ENCODE measurements at regions not wholly inside any gene's neighbourhood (a gene's known extent, or its start where the extent isn't known, plus 50 kb on each side); places are given as distances from the start of the nearest gene placed in this dataset.

GRCh38 chr2:601387-601698 lies 75.9 kb downstream of the TMEM18 start:
- H3K4me3 Mint-ChIP-seq (ENCODE audit: unreplicated experiment): no peak overlapping the region
- peaks cover 3% of the 10 kb centered on the region for H3K27me3 Mint-ChIP-seq (ENCODE audit: low read depth, unreplicated experiment)
- H3K4me3 ChIP-seq (ENCODE audit: insufficient read depth, low read depth, low read length): no peak overlapping the region
- H3K27ac ChIP-seq (ENCODE audit: low read depth, low read length): no peak overlapping the region
- no peak for FAIRE-seq
- no peak overlapping the region for H3K27ac Mint-ChIP-seq (ENCODE audit: unreplicated experiment)
- H3K27me3 ChIP-seq (ENCODE audit: insufficient read depth, low read length): no peaks in the 10 kb centered on the region
- peaks cover 9% of the 10 kb centered on the region for H3K9me3 ChIP-seq (ENCODE audit: insufficient read depth, low read depth, low read length)
- H3K79me2 ChIP-seq (ENCODE audit: insufficient read depth, low read length): no peaks in the 10 kb centered on the region
- no peaks in the 10 kb centered on the region for H3K4me1 ChIP-seq (ENCODE audit: insufficient read depth, low read length)
- no peak overlapping the region for H3K4me2 ChIP-seq (ENCODE audit: low read length)
- peaks cover 5% of the 10 kb centered on the region for H3K9me3 Mint-ChIP-seq (ENCODE audit: unreplicated experiment)
- TF ChIP-seq EZH2 (IDR thresholded peaks at IDR 0.05; ENCODE audit: insufficient read depth, low read length): no peak
- no peak for TF ChIP-seq CTCF (IDR thresholded peaks at IDR 0.05; ENCODE audit: insufficient read depth, low read depth, low read length)
- no peak for DNase-seq (ENCODE audit: low read depth)
- H2AFZ ChIP-seq (ENCODE audit: low read depth, low read length): no peak overlapping the region
- no peaks in the 10 kb centered on the region for H3K36me3 ChIP-seq (ENCODE audit: insufficient read depth, low read length)
- no peaks in the 10 kb centered on the region for H3K4me1 Mint-ChIP-seq (ENCODE audit: low read depth, unreplicated experiment)
- no peaks in the 10 kb centered on the region for H3K36me3 Mint-ChIP-seq (ENCODE audit: low read depth, unreplicated experiment)
- H4K20me1 ChIP-seq (ENCODE audit: insufficient read depth, low read length): no peaks in the 10 kb centered on the region
- H3K9ac ChIP-seq (ENCODE audit: low read length): no peak overlapping the region

- no peaks in the 10 kb centered on the region for H3K4me1 Mint-ChIP-seq (ENCODE audit: low read depth, unreplicated experiment)
- H3K36me3 Mint-ChIP-seq (ENCODE audit: low read depth, unreplicated experiment): no peaks in the 10 kb centered on the region
- FAIRE-seq: no peak
- no peak overlapping the region for H3K4me3 ChIP-seq (ENCODE audit: insufficient read depth, low read depth, low read length)
- H3K4me3 Mint-ChIP-seq (ENCODE audit: unreplicated experiment): no peak overlapping the region
- TF ChIP-seq EZH2 (IDR thresholded peaks at IDR 0.05; ENCODE audit: insufficient read depth, low read length) (no peak), CTCF (IDR thresholded peaks at IDR 0.05; ENCODE audit: insufficient read depth, low read depth, low read length) (no peak)
- H3K27me3 Mint-ChIP-seq (ENCODE audit: low read depth, unreplicated experiment): peaks cover 3% of the 10 kb centered on the region
- H3K4me1 ChIP-seq (ENCODE audit: insufficient read depth, low read length): no peaks in the 10 kb centered on the region
- H3K9ac ChIP-seq (ENCODE audit: low read length): no peak overlapping the region
- H3K27ac Mint-ChIP-seq (ENCODE audit: unreplicated experiment): no peak overlapping the region
- H3K4me2 ChIP-seq (ENCODE audit: low read length): no peak overlapping the region
- H3K27ac ChIP-seq (ENCODE audit: low read depth, low read length): no peak overlapping the region
- no peak overlapping the region for H2AFZ ChIP-seq (ENCODE audit: low read depth, low read length)
- no peaks in the 10 kb centered on the region for H3K36me3 ChIP-seq (ENCODE audit: insufficient read depth, low read length)
- no peaks in the 10 kb centered on the region for H3K79me2 ChIP-seq (ENCODE audit: insufficient read depth, low read length)
- H3K9me3 Mint-ChIP-seq (ENCODE audit: unreplicated experiment): peaks cover 5% of the 10 kb centered on the region
- no peaks in the 10 kb centered on the region for H4K20me1 ChIP-seq (ENCODE audit: insufficient read depth, low read length)
- peaks cover 9% of the 10 kb centered on the region for H3K9me3 ChIP-seq (ENCODE audit: insufficient read depth, low read depth, low read length)
- no peak for DNase-seq (ENCODE audit: low read depth)
- no peaks in the 10 kb centered on the region for H3K27me3 ChIP-seq (ENCODE audit: insufficient read depth, low read length)
Observed at GRCh38 chr2:600542-601386, 76.4 kb downstream of the TMEM18 start.

GRCh38 chr2:599601-600000 lies 77.6 kb downstream of the TMEM18 start:
- no peak overlapping the region for H3K27ac Mint-ChIP-seq (ENCODE audit: unreplicated experiment)
- Histone ChIP-seq H3K27ac (ENCODE audit: low read depth, low read length) (no peak overlapping the region), H2AFZ (ENCODE audit: low read depth, low read length) (no peak overlapping the region), H3K9me3 (ENCODE audit: insufficient read depth, low read depth, low read length) (no peaks in the 10 kb centered on the region), H3K4me3 (ENCODE audit: insufficient read depth, low read depth, low read length) (no peak overlapping the region), H3K9ac (ENCODE audit: low read length) (no peak overlapping the region), H3K4me1 (ENCODE audit: insufficient read depth, low read length) (no peaks in the 10 kb centered on the region), H4K20me1 (ENCODE audit: insufficient read depth, low read length) (no peaks in the 10 kb centered on the region), H3K36me3 (ENCODE audit: insufficient read depth, low read length) (no peaks in the 10 kb centered on the region), H3K4me2 (ENCODE audit: low read length) (no peak overlapping the region), H3K79me2 (ENCODE audit: insufficient read depth, low read length) (no peaks in the 10 kb centered on the region), H3K27me3 (ENCODE audit: insufficient read depth, low read length) (no peaks in the 10 kb centered on the region)
- FAIRE-seq (no peak), DNase-seq (ENCODE audit: low read depth) (no peak)
- peaks cover 5% of the 10 kb centered on the region for H3K9me3 Mint-ChIP-seq (ENCODE audit: unreplicated experiment)
- H3K36me3 Mint-ChIP-seq (ENCODE audit: low read depth, unreplicated experiment): no peaks in the 10 kb centered on the region
- H3K4me1 Mint-ChIP-seq (ENCODE audit: low read depth, unreplicated experiment): no peaks in the 10 kb centered on the region
- H3K4me3 Mint-ChIP-seq (ENCODE audit: unreplicated experiment): no peak overlapping the region
- peaks cover 3% of the 10 kb centered on the region for H3K27me3 Mint-ChIP-seq (ENCODE audit: low read depth, unreplicated experiment)
- TF ChIP-seq CTCF (IDR thresholded peaks at IDR 0.05; ENCODE audit: insufficient read depth, low read depth, low read length): no peak
- TF ChIP-seq EZH2 (IDR thresholded peaks at IDR 0.05; ENCODE audit: insufficient read depth, low read length): no peak

Data from astrocyte (in vitro differentiated cells and primary cell).